HepG2 (cell line): ENCODE measurements at regions not wholly inside any gene's neighbourhood (a gene's known extent, or its start where the extent isn't known, plus 50 kb on each side); places are given as distances from the start of the nearest gene placed in this dataset.

ENCODE experiments used
- ATAC-seq: fragments of 200-7000 bp; cut with Tn5 transposase; 3 replicates; pipeline ENCODE4 v1.9.1; 2020; ENCODE audit warnings: mild to moderate bottlenecking, moderate library complexity
- BruUV-seq: library from RNA; stranded (reverse); fragments of 400-500 nt; replicated peaks from 2 replicates; lab custom pipeline; 2021; lab: Mats Ljungman, UMichigan
- CTCF ChIA-PET: fragments of 300-600 bp; formaldehyde crosslinking; extraction: SDS; loops from one replicate; lab custom pipeline; 2021; ENCODE audit warnings: low total read pairs, inconsistent platforms, low intra/inter-chr PET ratio; lab: Yijun Ruan, JAX
- POLR2A ChIA-PET: fragments of 350-600 bp; sonication (Branson Sonifier 250); formaldehyde crosslinking; loops from one replicate; lab custom pipeline; 2020; ENCODE audit warnings: antibody characterized with exemption, inconsistent platforms; lab: Yijun Ruan, JAX
- DNase-seq: peaks from one replicate; pipeline ENCODE4 v3.0.0-alpha.2; 2015; ENCODE audit warnings: low spot score
- FAIRE-seq: peaks from 3 replicates; lab custom pipeline; 2011; peaks lifted over from hg19 to GRCh38; lab: Jason Lieb, UNC
- H2AFZ ChIP-seq: one replicate; pipeline ENCODE4 v1.6.1; 2011; ENCODE audit warnings: low read length, inconsistent platforms
- H3K27ac ChIP-seq: fragments of 300-600 bp; 3 replicates; pipeline ENCODE4 v1.8.0; 2011; ENCODE audit warnings: mixed run types, mild to moderate bottlenecking, mixed read lengths, low read length, inconsistent platforms; ENCODE audit not compliant: insufficient read depth; ENCODE audit errors: extremely low read length
- H3K27me3 ChIP-seq, 2 experiments: fragments of 200-600 bp in 1 of 2; 2 replicates in 1 of 2; 3 replicates in 1 of 2; pipeline versions ENCODE4 v1.6.0 to v1.8.0; 2011; ENCODE audit warnings: low read length in 2 of 2, mild to moderate bottlenecking in 2 of 2, moderate library complexity in 2 of 2, inconsistent platforms in 1 of 2; ENCODE audit not compliant: insufficient read depth in 2 of 2, control insufficient read depth in 1 of 2
- H3K36me3 ChIP-seq, 2 experiments: fragments of 200-600 bp in 1 of 2; replicated peaks in 1 of 2; 2 replicates in 1 of 2; 3 replicates in 1 of 2; pipeline versions ENCODE4 v1.5.1 to v1.8.0; 2011; ENCODE audit warnings: low read length in 2 of 2, inconsistent platforms in 1 of 2; ENCODE audit not compliant: insufficient read depth in 2 of 2, control insufficient read depth in 1 of 2
- H3K4me1 ChIP-seq: 2 replicates; pipeline ENCODE4 v1.5.1; 2012; ENCODE audit warnings: low read length, inconsistent platforms; ENCODE audit not compliant: insufficient read depth
- H3K4me2 ChIP-seq: 2 replicates; pipeline ENCODE4 v1.6.0; 2011; ENCODE audit warnings: low read depth, low read length, inconsistent platforms
- H3K4me3 ChIP-seq, 3 experiments: fragments of 200-600 bp in 1 of 3; sonication (generic), shearing (Covaris generic) in 1 of 3; replicated peaks in 1 of 3; 2 replicates each; pipeline ENCODE4 v1.5.1; 2011 to 2016; ENCODE audit warnings: low read length in 3 of 3, inconsistent platforms in 2 of 3, low read depth in 2 of 3, mild to moderate bottlenecking in 2 of 3, control low read depth in 1 of 3, mixed read lengths in 1 of 3; ENCODE audit not compliant: insufficient read depth in 1 of 3
- H3K79me2 ChIP-seq: one replicate; pipeline ENCODE4 v1.6.1; 2011; ENCODE audit warnings: low read length, inconsistent platforms; ENCODE audit not compliant: insufficient read depth
- H3K9ac ChIP-seq: 2 replicates; pipeline ENCODE4 v1.6.0; 2011; ENCODE audit warnings: mild to moderate bottlenecking, low read depth, low read length, inconsistent platforms; ENCODE audit not compliant: insufficient read depth
- H3K9me3 ChIP-seq: 2 replicates; pipeline ENCODE4 v1.5.1; 2012; ENCODE audit warnings: mild to moderate bottlenecking, low read length
- H4K20me1 ChIP-seq: 2 replicates; pipeline ENCODE4 v1.6.0; 2011; ENCODE audit warnings: inconsistent platforms, mild to moderate bottlenecking, low read length, moderate library complexity; ENCODE audit not compliant: insufficient read depth
- FOXP1 ChIP-seq, 2 experiments: fragments of 450-650 bp in 1 of 2; IDR thresholded peaks; 2 replicates each; pipeline ENCODE4 v1.6.1; 2017 to 2018; ENCODE audit warnings: antibody characterized with exemption in 1 of 2
- MAFF ChIP-seq: IDR thresholded peaks from 2 replicates; pipeline ENCODE4 v1.6.1; 2011; ENCODE audit warnings: low read depth, low read length, improper control_type of control experiment
- MAFK ChIP-seq, 2 experiments: IDR thresholded peaks in 1 of 2; conservative IDR thresholded peaks in 1 of 2; 2 replicates each; pipeline ENCODE4 v1.6.1; 2011; ENCODE audit warnings: improper control_type of control experiment in 2 of 2, low read length in 2 of 2
- MEF2D ChIP-seq: sonication (generic); formaldehyde crosslinking; IDR thresholded peaks from 2 replicates; pipeline ENCODE4 v1.5.1; 2020; ENCODE audit warnings: mild to moderate bottlenecking, missing genetic modification reagents
- ZNF121 ChIP-seq: sonication (generic); formaldehyde crosslinking; IDR thresholded peaks from 2 replicates; pipeline ENCODE4 v1.5.0; 2020; ENCODE audit warnings: mild to moderate bottlenecking, missing genetic modification reagents
- ZNF251 ChIP-seq: sonication (generic); formaldehyde crosslinking; IDR thresholded peaks from 2 replicates; pipeline ENCODE4 v1.9.0; 2021; ENCODE audit warnings: mild to moderate bottlenecking, missing genetic modification reagents
- ZNF577 ChIP-seq: sonication (generic); formaldehyde crosslinking; IDR thresholded peaks from 2 replicates; pipeline ENCODE4 v1.4.0; 2020; ENCODE audit warnings: mild to moderate bottlenecking, low read depth, missing genetic modification reagents, borderline replicate concordance
- ZNF747 ChIP-seq: sonication (generic); formaldehyde crosslinking; IDR thresholded peaks from 2 replicates; pipeline ENCODE4 v1.8.1; 2023; ENCODE audit warnings: missing genetic modification reagents, mild to moderate bottlenecking, borderline replicate concordance
- WGBS: methylation state at CpG from one replicate; pipeline ENCODE4 v1.1.6; 2017; ENCODE audit warnings: low lambda C conversion rate; 5-methylcytosine and 5-hydroxymethylcytosine counted together
- in situ Hi-C: cut with HindIII; loops from 2 replicates; pipeline ENCODE4 v1.10.0; 2017; ENCODE audit warnings: low pct_unique_long_range_greater_than_20kb; ENCODE audit not compliant: extremely low pct_ligation_motif_present
- intact Hi-C: fragments of 100-400 bp; cut with micrococcal nuclease; formaldehyde crosslinking; loops from one replicate; pipeline ENCODE4 v1.10.0; 2022; ENCODE audit not compliant: unreplicated experiment

DNA sequence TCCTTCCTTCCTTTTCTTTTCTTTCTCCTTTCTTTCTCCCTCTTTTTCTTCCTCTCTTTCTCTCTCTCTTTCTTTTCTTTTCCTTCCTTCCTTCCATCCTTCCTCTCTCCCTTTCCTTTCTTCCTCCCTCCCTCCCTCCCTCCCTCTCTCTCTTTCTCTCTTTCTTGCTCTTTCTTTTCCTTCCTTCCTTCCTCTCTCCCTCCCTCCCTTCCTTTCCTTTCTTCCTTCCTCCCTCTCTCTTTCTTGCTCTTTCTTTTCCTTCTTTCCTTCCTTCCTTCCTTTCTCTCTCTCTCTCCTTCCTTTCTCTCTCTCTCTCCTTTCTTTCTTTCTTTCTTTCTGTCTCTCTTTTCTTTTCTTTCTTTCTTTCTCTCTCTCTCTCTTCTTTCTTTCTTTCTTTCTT, 207.6 kb downstream of the ATP23 start (continued):
- TF ChIP-seq MEF2D (CRISPR knock-in tag), result no peak
- no peak for TF ChIP-seq ZNF251
- TF ChIP-seq, all 625 proteins: peak for 0

DNA sequence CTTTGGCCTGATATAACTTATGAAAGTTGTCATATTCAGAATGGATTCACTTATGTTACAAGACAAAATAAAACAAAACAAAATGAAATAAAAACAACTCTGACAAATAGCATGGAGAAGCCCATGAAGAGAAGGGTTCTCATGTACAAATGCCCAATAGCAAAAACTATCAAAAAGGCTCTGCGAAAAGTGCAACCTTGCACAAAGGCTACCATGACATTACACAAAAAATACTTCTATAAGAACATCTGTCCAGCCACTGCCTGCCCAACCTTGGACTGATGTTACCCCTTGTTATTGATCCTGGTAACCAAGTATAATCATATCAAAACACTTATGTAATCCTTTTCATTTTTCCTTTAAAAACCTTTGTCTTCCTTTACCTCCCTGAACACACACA, 213.0 kb downstream of the ATP23 start:
- Histone ChIP-seq H3K9ac (no peak overlapping the region), H3K27me3 (no peaks in the 10 kb centered on the region), H3K79me2 (no peaks in the 10 kb centered on the region)
- CTCF ChIA-PET, result no interaction called here
- DNase-seq, result no peak
- 55% methylated on average over 1 of the region's 1 CpG for WGBS
- TF ChIP-seq ZNF121, result no peak
- peak; percentile 64 for TF ChIP-seq MAFF
- no peak for TF ChIP-seq ZNF577
- TF ChIP-seq MAFK (conservative IDR thresholded peaks at IDR 0.05 in 1 of 2, IDR thresholded peaks at IDR 0.05 in 1 of 2; ENCODE audit: low read length in 2 of 2), result peak in 1 of 2 experiments; percentile 70; a peak in 3 of 4 replicates
- TF ChIP-seq, all 625 proteins: peak for 2
- Histone ChIP-seq H3K9me3 (no peaks in the 10 kb centered on the region), H3K36me3 (no peaks in the 10 kb centered on the region), H3K4me3 (no peak overlapping the region), H3K27ac (no peak overlapping the region), H3K4me1 (no peaks in the 10 kb centered on the region), H2AFZ (no peak overlapping the region), H4K20me1 (no peaks in the 10 kb centered on the region), H3K4me2 (no peak overlapping the region)
- no peak for ATAC-seq
- FAIRE-seq, result no peak
- intact Hi-C loops, result no loop called here
- in situ Hi-C loops, result no loop called here
- POLR2A ChIA-PET, result no interaction called here
- no TSS peak for BruUV-seq

- Histone ChIP-seq H2AFZ (no peak overlapping the region), H3K27ac (no peak overlapping the region), H4K20me1 (no peaks in the 10 kb centered on the region), H3K36me3 (no peaks in the 10 kb centered on the region), H3K27me3 (no peaks in the 10 kb centered on the region; a peak in 1 of 5 replicates), H3K4me1 (no peaks in the 10 kb centered on the region), H3K9me3 (no peaks in the 10 kb centered on the region), H3K9ac (no peak overlapping the region), H3K4me2 (no peak overlapping the region), H3K4me3 (no peak overlapping the region), H3K79me2 (no peaks in the 10 kb centered on the region)
- FAIRE-seq (no peak), DNase-seq (no peak), ATAC-seq (no peak)
- WGBS, result 0% methylated on average over 2 of the region's 2 CpGs
- in situ Hi-C loops (no loop called here), intact Hi-C loops (no loop called here)
- ChIA-PET CTCF (no interaction called here), POLR2A (no interaction called here)
- BruUV-seq, result no TSS peak
- TF ChIP-seq MAFF (peak; percentile 86), MAFK (conservative IDR thresholded peaks at IDR 0.05 in 1 of 2, IDR thresholded peaks at IDR 0.05 in 1 of 2; ENCODE audit: low read length in 2 of 2) (peak; percentile 71 to 95), FOXP1 (IDR thresholded peaks at IDR 0.05) (no peak), FOXP1 (CRISPR knock-in tag; IDR thresholded peaks at IDR 0.05) (no peak), ZNF747 (CRISPR knock-in tag) (no peak)
Observed at GRCh38 chr12:58156697-58157096, 215.3 kb downstream of the ATP23 start.
